MM.1S (cell line): ENCODE measurements at regions not wholly inside any gene's neighbourhood (a gene's known extent, or its start where the extent isn't known, plus 50 kb on each side); places are given as distances from the start of the nearest gene placed in this dataset.

ENCODE experiments used
- CTCF ChIP-seq: fragments of 300-600 bp; sonication (generic); IDR thresholded peaks from 2 replicates; pipeline ENCODE4 v1.5.1; 2016; ENCODE audit warnings: antibody characterized with exemption, low read length, mixed read lengths
- EZH2 ChIP-seq: fragments of 300-600 bp; sonication (generic); optimal IDR thresholded peaks from 2 replicates; pipeline ENCODE3; 2017; ENCODE audit warnings: low read depth, mild to moderate bottlenecking, antibody characterized with exemption, low read length, mixed read lengths

- no peak for TF ChIP-seq EZH2
- no peak for TF ChIP-seq CTCF
Observed at GRCh38 chr15:68874788-68875187, 54.1 kb upstream of the ANP32A start.
